Neural progenitor cell (in vitro differentiated cells): ENCODE measurements at regions not wholly inside any gene's neighbourhood (a gene's known extent, or its start where the extent isn't known, plus 50 kb on each side); places are given as distances from the start of the nearest gene placed in this dataset.

Experiments
- EZH2 ChIP-seq: fragments of 200-600 bp; sonication (generic); IDR thresholded peaks from 2 replicates; pipeline ENCODE4 v1.6.1; 2017; ENCODE audit warnings: antibody characterized with exemption, mild to moderate bottlenecking, moderate library complexity
- TF ChIP-seq, protein P1 (sequence below): fragments of 200-600 bp; sonication (generic); IDR thresholded peaks from 2 replicates; pipeline ENCODE4 v1.5.1; 2017; ENCODE audit warnings: antibody characterized with exemption, mild to moderate bottlenecking

- TF ChIP-seq, protein P1, sequence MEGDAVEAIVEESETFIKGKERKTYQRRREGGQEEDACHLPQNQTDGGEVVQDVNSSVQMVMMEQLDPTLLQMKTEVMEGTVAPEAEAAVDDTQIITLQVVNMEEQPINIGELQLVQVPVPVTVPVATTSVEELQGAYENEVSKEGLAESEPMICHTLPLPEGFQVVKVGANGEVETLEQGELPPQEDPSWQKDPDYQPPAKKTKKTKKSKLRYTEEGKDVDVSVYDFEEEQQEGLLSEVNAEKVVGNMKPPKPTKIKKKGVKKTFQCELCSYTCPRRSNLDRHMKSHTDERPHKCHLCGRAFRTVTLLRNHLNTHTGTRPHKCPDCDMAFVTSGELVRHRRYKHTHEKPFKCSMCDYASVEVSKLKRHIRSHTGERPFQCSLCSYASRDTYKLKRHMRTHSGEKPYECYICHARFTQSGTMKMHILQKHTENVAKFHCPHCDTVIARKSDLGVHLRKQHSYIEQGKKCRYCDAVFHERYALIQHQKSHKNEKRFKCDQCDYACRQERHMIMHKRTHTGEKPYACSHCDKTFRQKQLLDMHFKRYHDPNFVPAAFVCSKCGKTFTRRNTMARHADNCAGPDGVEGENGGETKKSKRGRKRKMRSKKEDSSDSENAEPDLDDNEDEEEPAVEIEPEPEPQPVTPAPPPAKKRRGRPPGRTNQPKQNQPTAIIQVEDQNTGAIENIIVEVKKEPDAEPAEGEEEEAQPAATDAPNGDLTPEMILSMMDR, result no peak
- no peak for TF ChIP-seq EZH2
These were observed 125.2 kb downstream of the LACC1 start for GRCh38 chr13:44004878-44005277.
